Nephron progenitor cell (in vitro differentiated cells): ENCODE measurements at regions not wholly inside any gene's neighbourhood (a gene's known extent, or its start where the extent isn't known, plus 50 kb on each side); places are given as distances from the start of the nearest gene placed in this dataset.
A peak's percentile ranks its signal among the peaks of the same experiment; 100 is the strongest.

Experiments used
- DNase-seq: peaks from one replicate; pipeline ENCODE4 v3.0.0; 2021
- H3K27ac Mint-ChIP-seq: 2 replicates; pipeline ENCODE4 v1.8.0; 2021; ENCODE audit warnings: mild to moderate bottlenecking, moderate library complexity, mixed read lengths
- H3K27me3 Mint-ChIP-seq: 2 replicates; pipeline ENCODE4 v1.8.0; 2021; ENCODE audit warnings: mild to moderate bottlenecking, low read depth, mixed read lengths; ENCODE audit not compliant: poor library complexity
- H3K36me3 Mint-ChIP-seq: 2 replicates; pipeline ENCODE4 v1.8.0; 2021; ENCODE audit warnings: low read depth, mixed read lengths
- H3K4me1 Mint-ChIP-seq: 2 replicates; pipeline ENCODE4 v1.8.0; 2021; ENCODE audit warnings: mixed read lengths
- H3K4me3 Mint-ChIP-seq: 2 replicates; pipeline ENCODE4 v1.8.0; 2021; ENCODE audit warnings: mild to moderate bottlenecking, moderate library complexity, mixed read lengths
- H3K9me3 Mint-ChIP-seq: 2 replicates; pipeline ENCODE4 v1.8.0; 2021; ENCODE audit warnings: mild to moderate bottlenecking, moderate library complexity, mixed read lengths
- TF ChIP-seq, protein P1 (sequence below): fragments of 200-600 bp; sonication (generic); IDR thresholded peaks from 2 replicates; pipeline ENCODE4 v1.5.0; 2021; ENCODE audit warnings: antibody characterized with exemption

DNA sequence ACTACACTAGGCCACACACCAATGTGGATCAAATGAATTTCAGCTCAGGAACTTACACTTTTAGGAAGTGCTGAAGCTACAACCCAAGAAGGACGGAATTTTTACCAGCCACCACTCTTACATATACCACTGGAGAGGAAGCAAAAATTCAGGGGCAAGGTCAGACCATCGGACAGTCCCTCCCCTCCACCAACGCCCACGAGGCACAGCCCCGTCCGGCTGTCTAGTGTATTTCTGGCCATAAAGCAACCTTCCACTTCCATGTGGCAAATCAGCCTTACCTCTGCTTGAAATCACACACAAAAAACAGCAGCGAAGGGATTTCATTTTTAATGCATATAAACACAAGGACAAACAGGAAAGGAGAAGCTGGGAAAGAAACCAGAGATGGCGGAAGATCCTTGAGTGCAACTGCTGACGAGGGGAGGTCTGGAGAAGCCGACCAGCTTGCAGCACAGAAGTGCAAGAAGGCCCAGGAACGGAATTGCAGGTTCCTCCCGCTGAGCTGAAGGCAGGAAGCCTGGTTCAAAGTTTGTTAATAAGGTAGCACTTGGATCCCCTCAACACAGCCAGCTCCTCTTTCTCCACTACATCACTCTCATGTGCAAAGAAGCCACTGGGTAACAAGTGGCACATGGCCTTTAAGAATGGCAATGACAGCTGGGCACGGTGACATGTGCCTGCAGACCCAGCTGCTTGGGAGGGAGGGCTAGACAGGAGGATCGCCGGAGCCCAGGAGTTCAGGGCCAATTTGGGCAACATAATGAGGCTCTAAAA lies 71.5 kb downstream of the SHANK2 start:
- Mint-ChIP-seq H3K4me3 (no peak overlapping the region), H3K27ac (no peak overlapping the region), H3K36me3 (peaks cover 9% of the 10 kb centered on the region), H3K4me1 (peaks cover 10% of the 10 kb centered on the region), H3K27me3 (peaks cover 22% of the 10 kb centered on the region), H3K9me3 (peaks cover 24% of the 10 kb centered on the region)
- TF ChIP-seq, protein P1, sequence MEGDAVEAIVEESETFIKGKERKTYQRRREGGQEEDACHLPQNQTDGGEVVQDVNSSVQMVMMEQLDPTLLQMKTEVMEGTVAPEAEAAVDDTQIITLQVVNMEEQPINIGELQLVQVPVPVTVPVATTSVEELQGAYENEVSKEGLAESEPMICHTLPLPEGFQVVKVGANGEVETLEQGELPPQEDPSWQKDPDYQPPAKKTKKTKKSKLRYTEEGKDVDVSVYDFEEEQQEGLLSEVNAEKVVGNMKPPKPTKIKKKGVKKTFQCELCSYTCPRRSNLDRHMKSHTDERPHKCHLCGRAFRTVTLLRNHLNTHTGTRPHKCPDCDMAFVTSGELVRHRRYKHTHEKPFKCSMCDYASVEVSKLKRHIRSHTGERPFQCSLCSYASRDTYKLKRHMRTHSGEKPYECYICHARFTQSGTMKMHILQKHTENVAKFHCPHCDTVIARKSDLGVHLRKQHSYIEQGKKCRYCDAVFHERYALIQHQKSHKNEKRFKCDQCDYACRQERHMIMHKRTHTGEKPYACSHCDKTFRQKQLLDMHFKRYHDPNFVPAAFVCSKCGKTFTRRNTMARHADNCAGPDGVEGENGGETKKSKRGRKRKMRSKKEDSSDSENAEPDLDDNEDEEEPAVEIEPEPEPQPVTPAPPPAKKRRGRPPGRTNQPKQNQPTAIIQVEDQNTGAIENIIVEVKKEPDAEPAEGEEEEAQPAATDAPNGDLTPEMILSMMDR, result no peak
- no peak for DNase-seq

GRCh38 chr11:71179877-71180605 lies 72.3 kb downstream of the SHANK2 start:
- DNase-seq, result no peak
- Mint-ChIP-seq H3K4me1 (peaks cover 14% of the 10 kb centered on the region), H3K9me3 (peaks cover 32% of the 10 kb centered on the region), H3K4me3 (no peak overlapping the region), H3K27me3 (peaks cover 25% of the 10 kb centered on the region), H3K27ac (peak overlapping the region; percentile 10), H3K36me3 (peaks cover 9% of the 10 kb centered on the region)
- TF ChIP-seq, protein P1, result no peak

DNA sequence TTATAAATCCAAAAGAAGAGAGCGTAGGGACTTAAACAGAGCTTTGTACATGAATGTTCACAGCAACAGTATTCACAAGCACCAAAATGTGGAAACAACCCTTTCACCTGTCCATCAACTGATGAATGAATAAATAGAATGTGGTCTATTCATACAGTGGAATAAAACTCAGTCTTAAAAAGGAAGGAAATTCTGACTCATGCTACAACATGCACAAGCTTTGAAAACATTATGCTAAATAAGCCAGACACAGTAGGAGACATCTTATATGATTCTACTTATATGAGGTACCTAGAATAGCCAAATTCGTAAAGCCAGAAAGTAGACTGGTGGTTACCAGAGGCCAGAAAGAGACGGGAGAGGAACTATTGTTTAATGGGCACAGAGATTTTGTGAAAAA lies 74.3 kb downstream of the SHANK2 start:
- TF ChIP-seq, protein P1, result no peak
- Mint-ChIP-seq H3K27me3 (peaks cover 25% of the 10 kb centered on the region), H3K27ac (no peak overlapping the region), H3K4me3 (no peak overlapping the region), H3K36me3 (peaks cover 9% of the 10 kb centered on the region), H3K4me1 (peaks cover 17% of the 10 kb centered on the region), H3K9me3 (peaks cover 46% of the 10 kb centered on the region)
- DNase-seq, result no peak

GRCh38 chr11:71176812-71177211 lies 75.6 kb downstream of the SHANK2 start:
- H3K27ac Mint-ChIP-seq, result no peak overlapping the region
- H3K27me3 Mint-ChIP-seq, result peaks cover 22% of the 10 kb centered on the region
- TF ChIP-seq, protein P1, result no peak
- peaks cover 17% of the 10 kb centered on the region for H3K4me1 Mint-ChIP-seq
- DNase-seq, result no peak
- peaks cover 9% of the 10 kb centered on the region for H3K36me3 Mint-ChIP-seq
- H3K9me3 Mint-ChIP-seq, result peaks cover 46% of the 10 kb centered on the region
- H3K4me3 Mint-ChIP-seq, result no peak overlapping the region

DNA sequence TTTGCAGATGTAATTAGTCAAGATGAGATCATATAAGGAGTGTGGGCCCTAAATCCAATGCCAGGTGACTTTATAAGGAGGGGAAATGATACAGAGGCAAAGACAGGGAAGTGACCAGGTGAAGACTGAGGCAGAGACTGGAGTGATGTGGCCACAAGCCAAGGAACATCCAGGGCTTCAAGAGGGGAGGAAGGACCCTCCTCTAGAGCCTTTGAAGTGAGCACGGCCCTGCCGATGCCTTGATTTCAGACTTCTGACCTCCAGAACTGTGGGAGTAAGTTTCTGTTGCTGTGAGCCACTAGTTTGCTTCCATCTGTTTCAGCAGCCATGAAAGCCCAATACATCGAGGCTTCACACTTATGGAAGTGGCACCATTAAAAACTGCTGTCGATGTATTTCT lies 78.7 kb downstream of the SHANK2 start:
- H3K27me3 Mint-ChIP-seq, result peaks cover 17% of the 10 kb centered on the region
- no peak for DNase-seq
- peaks cover 49% of the 10 kb centered on the region for H3K9me3 Mint-ChIP-seq
- no peak overlapping the region for H3K27ac Mint-ChIP-seq
- H3K4me1 Mint-ChIP-seq, result peaks cover 7% of the 10 kb centered on the region
- H3K4me3 Mint-ChIP-seq, result no peak overlapping the region
- peaks cover 9% of the 10 kb centered on the region for H3K36me3 Mint-ChIP-seq
- TF ChIP-seq, protein P1, result no peak
